NB4 (cell line): ENCODE measurements at regions not wholly inside any gene's neighbourhood (a gene's known extent, or its start where the extent isn't known, plus 50 kb on each side); places are given as distances from the start of the nearest gene placed in this dataset.

Experiments
- CTCF ChIP-seq: IDR thresholded peaks from one replicate; pipeline ENCODE4 v1.5.1; 2012; ENCODE audit warnings: low read depth, low read length
- POLR2A ChIP-seq: IDR thresholded peaks from 2 replicates; pipeline ENCODE4 v1.6.1; 2011; ENCODE audit warnings: mild to moderate bottlenecking; ENCODE audit not compliant: insufficient read length; ENCODE audit errors: extremely low read depth

GRCh38 chr4:133592591-133592990, 443.5 kb downstream of the PCDH10 start:
- TF ChIP-seq POLR2A (no peak), CTCF (no peak)
